ENCODE measurements at regions not wholly inside any gene's neighbourhood (a gene's known extent, or its start where the extent isn't known, plus 50 kb on each side); places are given as distances from the start of the nearest gene placed in this dataset.
A peak's percentile ranks its signal among the peaks of the same experiment; 100 is the strongest.

DNA sequence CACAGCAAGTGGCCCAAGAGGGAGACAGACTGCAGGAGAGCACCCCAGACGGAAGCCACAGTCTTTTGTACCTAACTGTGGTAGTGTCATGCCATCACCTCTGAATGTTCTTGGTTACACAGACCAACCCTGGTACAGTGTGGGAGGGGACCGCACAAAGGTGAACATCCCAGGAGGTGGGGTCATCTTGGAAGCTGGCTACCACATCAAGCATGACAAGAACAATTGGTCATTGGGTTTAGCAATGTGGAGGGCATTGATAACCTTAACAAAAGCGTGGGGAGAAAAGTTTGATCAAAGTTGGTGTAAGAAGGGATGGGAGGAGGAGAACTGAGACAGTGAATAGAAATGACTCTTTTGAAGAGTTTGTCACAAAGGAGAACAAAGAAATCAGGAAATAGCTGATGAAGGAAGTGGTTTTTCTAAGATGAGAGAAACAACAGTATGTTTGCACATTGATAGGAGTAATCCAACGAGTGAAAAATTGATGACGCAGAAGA lies 87.1 kb upstream of the CACNA1E start:
- no peak for DNase-seq

GRCh38 chr1:181396811-181397210 lies 86.5 kb upstream of the CACNA1E start:
- DNase-seq = no peak

DNA sequence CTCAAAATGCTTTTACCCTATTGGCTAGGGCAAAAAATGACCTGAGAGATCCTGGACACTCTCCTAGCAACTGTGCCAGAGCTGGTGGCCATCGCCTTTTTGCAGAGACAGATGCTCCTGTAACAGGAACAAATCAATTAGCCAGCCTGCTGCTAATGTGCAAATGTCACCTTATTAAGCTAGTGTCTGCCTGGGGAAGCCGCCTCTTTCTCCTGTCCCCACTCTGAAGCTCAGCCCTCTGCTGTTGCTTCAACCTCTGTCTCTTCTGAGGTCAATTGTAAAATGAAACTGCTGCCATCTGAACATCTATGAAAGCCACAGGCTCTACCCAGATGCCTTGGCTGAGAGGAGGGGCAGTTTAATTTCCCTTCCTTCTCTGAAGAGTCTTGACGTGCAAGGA lies 85.5 kb upstream of the CACNA1E start:
- DNase-seq = no peak

DNA sequence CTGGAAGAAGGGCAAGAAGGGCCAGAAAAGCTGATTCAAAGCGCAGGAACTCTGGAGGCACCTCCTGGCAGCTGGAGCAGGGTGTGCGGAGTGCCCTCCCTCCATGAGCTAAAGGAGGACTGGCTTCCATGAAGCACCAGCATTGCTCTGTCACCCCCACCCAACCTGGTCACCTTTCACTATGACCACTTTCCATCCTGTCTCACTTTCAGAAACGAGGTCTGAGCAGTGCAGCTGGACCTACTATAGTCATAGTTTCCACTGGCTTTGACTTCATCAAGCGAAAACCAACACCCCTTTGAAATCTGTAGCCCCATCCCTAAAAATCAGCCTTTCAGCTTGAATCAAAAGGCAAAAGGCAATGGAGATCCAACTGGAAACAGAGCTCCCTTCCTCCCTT lies 84.8 kb upstream of the CACNA1E start:
- DNase-seq = no peak

DNA sequence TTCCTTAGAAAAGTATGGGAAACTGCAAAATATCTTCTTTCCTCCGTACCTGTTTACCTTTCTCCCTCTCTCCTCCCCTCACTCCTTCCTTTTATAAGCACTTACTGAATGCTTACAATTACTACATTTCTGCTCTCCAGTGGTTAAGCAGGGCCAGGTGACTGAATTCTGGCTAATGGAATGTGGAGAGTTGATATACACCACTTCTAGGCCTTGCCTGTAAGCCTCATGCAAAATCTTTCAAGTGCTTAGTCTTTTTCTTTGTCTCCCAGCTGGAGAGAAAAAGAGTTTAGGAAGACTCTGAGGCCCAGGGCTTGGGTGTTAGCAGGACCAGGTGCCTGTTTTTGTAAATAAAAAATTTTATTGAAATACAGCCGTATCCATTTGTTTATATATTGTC lies 77.7 kb upstream of the CACNA1E start:
- no peak for DNase-seq

DNA sequence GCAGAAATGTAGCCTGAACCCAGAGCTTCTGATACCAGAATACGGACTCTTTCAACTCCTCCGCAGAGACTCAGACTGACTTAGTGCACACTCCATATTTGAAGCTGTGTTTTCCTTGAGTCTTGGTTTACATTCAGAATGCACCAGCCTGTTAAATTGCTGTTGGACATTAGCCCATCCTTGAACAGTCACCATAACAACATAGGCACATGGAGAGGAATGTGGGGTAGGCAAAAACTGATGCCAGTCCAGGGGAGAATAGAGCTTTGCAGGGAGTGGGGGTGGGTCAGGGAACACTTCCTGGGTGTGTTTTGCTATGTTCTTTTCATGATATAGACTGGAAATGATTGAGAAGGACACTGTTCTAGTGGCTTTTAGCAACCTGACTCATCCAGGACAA lies 76.3 kb upstream of the CACNA1E start:
- peak; percentile 21 for DNase-seq

DNA sequence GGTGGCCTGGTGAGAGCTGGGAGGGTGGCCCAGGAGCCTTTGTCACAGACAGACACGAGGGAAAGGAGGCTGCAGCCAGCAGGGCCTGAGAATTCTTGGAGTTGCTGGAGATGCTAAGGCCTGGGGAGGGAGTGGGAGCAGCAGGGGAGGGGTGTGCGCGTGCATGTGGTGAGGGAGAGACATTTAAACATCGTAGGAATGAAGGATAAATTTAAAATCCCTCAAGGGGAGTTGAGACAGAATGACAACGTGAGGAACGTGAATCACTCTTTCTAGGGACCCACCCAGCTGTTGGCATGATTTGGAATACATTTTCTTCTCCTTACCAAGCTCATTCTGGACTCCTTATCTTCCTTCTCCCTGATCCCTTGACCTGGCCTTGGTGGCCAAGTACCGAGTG lies 73.3 kb upstream of the CACNA1E start:
- DNase-seq = no peak

DNA sequence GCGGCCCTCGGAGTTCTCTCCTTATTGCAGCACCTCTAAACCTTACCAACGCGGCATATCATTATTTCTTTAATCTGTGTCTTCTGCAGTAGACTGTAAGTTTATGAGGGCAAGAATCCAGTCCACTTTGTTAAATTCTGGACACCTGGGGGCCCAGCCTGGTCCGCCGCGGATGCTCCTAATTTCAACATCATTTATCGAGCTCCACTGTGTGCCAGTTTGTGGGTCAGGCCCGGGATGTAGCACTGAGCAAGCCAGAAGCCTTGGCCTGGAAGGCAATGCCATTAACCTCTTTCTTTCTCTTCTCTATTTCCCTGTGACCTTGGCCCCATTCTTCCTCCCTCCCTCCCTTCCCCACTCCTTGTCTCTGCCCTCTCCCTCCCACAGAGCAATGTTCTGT lies 70.6 kb upstream of the CACNA1E start:
- DNase-seq = no peak

DNA sequence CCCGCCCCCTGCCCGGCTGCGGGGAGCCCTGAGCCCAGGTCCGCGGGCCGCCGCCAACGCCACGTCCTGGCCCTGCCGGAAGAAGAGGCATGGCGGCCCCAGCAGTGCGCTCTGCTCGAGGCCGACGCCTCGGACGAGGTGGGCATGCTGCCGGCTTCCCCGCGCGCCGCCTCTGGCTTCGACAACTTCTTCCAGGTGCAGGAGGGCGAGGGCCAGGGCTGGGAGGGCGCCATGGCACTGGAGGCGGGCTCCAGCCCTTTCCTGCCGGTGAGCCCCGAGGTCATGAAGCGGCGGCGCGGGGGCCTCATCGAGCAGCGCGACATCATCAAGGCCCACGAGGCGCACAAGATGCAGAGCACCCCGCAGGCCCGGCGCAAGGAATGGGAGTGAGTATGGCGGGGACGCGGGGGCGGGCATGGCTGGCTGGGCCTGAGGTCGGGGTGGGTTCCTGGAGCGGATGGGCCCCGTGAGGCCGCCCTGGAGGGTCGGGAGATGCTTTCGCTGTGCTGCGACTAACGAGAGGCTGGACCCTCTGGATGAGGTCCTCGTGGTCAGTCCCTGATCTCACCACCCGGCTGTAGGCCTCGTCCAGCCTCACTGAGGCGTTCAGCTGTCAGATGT lies 70.0 kb upstream of the CACNA1E start:
- no peak for DNase-seq

GRCh38 chr1:181413836-181414235 lies 69.5 kb upstream of the CACNA1E start:
- DNase-seq = no peak

- DNase-seq = no peak
These were observed 67.0 kb upstream of the CACNA1E start for GRCh38 chr1:181416268-181416860.

DNA sequence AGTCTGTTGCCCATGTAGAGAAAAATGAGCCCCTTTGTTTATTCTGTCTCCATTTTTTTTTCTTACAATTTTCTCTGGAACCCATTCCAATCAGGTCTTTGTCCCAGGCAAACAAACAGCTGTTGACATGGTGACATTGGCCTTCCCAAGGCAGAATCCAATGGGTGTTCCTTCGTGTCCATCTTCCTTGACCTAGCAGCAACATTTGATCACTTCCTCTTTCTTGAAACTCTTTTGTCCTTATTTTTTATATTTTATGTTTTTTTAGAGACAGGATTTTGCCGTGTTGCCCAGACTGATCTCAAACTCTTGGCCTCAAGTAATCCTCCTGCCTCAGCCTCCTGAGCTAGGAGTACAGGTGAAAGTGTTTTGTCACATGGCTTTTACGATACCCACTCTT lies 65.4 kb upstream of the CACNA1E start:
- no peak for DNase-seq

DNA sequence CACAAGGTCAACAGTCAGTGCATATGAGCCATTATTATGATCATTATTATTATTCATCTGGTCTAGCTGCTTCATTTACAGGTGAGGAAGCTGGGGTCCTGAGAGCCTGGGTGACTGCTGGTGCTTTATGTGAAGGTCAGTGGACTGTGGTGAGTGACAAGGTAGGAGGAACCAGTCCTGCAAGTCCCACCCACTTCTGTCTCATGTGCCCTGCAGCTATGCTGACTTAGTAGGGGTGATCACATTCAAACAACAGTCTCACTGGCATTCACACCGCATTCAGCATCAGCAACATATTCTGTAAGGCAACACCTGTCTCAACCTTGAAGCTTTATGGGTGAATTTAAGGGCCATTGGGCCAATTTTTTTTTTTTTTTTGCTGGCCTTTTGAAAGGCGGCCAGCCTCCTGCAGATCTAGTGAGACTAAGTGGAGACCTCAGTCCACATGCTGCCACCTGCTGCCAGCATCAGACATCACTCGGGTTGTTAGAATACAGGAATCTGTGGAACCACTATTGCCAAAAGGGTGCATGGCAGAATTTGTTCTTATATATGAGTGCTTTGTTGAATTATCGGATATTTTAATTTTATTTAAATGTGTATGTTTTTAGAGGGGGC lies 59.9 kb upstream of the CACNA1E start:
- DNase-seq = peak; percentile 58

DNA sequence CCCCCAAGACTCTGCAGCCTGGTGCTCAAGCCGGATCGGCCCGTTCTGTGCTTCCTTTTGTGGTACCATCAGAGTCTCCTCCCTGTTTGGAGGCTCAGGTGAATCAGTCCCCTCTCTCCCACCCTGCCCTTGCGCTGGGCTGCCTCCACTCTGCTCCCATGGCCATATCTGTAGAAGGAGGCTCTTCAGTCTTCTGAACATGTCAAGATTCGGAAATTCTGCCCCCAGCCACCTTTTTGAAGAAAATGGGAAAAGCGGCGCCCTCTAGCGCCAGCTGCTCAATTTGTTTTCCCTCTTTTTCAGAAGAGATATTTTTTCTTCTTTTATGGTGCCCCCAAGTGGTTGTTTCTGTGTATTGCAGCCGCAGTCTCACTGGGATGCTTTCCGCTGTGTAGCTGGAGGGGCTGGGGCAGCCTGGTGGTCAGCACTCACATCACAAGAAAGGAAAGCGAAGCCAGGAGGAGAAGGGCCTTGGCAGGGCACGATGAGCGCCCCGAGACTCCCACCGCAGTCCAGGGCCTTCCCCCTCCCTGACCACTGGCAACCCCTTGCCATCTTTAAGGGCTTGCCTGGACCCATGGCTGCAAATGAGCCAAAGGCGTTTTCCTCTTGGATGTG lies 58.4 kb upstream of the CACNA1E start:
- DNase-seq = peak; percentile 85

- no peak for DNase-seq
These were observed 57.8 kb upstream of the CACNA1E start for GRCh38 chr1:181425566-181425965.

GRCh38 chr1:181429462-181429861 lies 53.9 kb upstream of the CACNA1E start:
- DNase-seq = no peak

DNA sequence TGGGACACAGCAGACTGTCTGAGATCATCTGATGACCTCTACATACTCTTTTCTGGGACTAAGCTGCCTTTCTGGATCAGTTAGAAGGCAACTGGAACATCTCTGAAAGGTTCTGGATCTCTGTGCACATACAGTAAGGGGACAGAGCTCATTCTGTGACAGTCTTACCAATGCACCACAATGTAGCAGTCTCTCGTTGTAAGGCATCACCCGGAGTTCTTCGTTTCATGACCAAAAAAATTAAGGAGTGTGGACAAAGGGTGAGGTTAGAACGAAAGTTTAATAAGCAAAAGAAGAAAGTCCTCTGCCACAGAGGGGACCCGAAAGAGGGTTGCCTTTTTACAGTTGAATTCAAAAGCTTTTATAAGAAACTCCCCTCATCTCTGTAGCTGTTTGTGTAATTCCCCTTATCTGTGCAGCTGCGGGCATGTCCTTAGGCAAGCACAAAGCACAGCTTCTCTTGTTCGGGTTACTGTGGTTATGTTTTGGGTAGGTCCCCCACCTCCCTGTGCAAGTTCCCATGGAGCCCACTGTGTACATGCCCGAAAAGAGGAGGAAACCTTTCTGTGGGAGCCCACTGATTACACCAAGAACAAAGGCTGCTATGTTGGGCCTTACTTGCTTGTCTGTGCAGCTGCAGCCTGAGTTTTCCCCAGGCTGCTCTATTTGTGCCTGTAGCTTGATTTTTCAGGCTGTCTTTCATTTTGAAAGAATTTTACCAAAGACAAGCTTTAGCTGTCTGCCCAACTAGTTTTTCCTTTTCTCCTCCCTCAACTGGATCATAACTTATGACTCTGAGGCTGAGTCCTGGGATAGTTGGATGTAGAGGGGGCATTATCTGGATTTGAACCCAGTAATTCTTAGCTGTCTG lies 53.1 kb upstream of the CACNA1E start:
- no peak for DNase-seq
